ENCODE measurements at regions not wholly inside any gene's neighbourhood (a gene's known extent, or its start where the extent isn't known, plus 50 kb on each side); places are given as distances from the start of the nearest gene placed in this dataset.

GRCh38 chr14:26194816-26195215 lies 403.0 kb downstream of the NOVA1 start:
- TF ChIP-seq CTCF (conservative IDR thresholded peaks at IDR 0.05; ENCODE audit: low read depth, low read length): no peak
- no peak overlapping the region for H3K4me3 ChIP-seq (ENCODE audit: low read length)
- no peak for DNase-seq (ENCODE audit: low read depth)

GRCh38 chr14:26191671-26192070 lies 406.2 kb downstream of the NOVA1 start:
- no peak overlapping the region for H3K4me3 ChIP-seq (ENCODE audit: low read length)
- DNase-seq (ENCODE audit: low read depth): no peak
- TF ChIP-seq CTCF (conservative IDR thresholded peaks at IDR 0.05; ENCODE audit: low read depth, low read length): no peak

GRCh38 chr14:26191123-26191522 lies 406.7 kb downstream of the NOVA1 start:
- no peak for DNase-seq (ENCODE audit: low read depth)
- no peak overlapping the region for H3K4me3 ChIP-seq (ENCODE audit: low read length)
- peak; percentile 41 for TF ChIP-seq CTCF (conservative IDR thresholded peaks at IDR 0.05; ENCODE audit: low read depth, low read length)

DNA sequence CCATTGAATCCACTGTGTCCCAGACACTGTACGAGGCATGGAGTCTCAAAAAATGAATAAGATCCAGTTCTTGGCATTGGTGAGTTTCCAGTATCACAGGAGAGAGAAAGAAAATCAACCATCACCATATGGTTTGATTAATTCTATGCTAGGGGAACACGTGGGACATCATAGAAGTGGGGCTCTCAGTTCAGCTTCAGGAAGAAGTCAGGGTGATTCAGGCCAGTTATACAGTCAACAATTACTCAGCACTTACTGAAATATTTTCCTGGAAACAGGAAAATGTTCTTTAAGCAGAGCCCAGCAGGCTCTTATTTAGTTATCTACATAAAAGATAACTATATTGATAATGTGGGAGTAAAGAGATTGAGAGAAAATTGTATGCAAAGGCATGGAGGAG lies 407.2 kb downstream of the NOVA1 start:
- H3K4me3 ChIP-seq (ENCODE audit: low read length): no peak overlapping the region
- DNase-seq (ENCODE audit: low read depth): no peak
- TF ChIP-seq CTCF (conservative IDR thresholded peaks at IDR 0.05; ENCODE audit: low read depth, low read length): no peak

GRCh38 chr14:26187996-26188620 lies 409.7 kb downstream of the NOVA1 start:
- no peak for TF ChIP-seq CTCF (conservative IDR thresholded peaks at IDR 0.05; ENCODE audit: low read depth, low read length)
- no peak for DNase-seq (ENCODE audit: low read depth)
- no peak overlapping the region for H3K4me3 ChIP-seq (ENCODE audit: low read length)

DNA sequence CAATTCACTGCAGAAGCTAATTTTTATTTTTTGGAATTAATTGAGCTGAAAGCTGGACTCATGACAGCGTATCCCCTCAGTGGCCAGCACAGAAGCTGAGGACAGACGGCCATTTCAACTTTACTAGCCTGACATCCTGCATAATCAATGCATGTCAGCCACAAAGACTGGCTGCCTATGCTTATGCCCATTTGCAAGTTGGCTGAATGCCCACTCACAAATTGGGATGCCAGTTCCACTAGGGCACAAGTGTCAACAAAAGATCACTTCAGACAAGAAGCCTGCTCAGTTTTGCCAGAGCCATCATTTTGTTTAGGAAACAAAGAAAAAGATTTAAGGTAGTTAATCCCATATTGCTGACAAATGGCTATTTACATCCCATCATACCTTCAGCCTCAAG lies 417.6 kb downstream of the NOVA1 start:
- no peak overlapping the region for H3K4me3 ChIP-seq (ENCODE audit: low read length)
- no peak for DNase-seq (ENCODE audit: low read depth)
- no peak for TF ChIP-seq CTCF (conservative IDR thresholded peaks at IDR 0.05; ENCODE audit: low read depth, low read length)

GRCh38 chr14:26175658-26176057 lies 422.2 kb downstream of the NOVA1 start:
- no peak for DNase-seq (ENCODE audit: low read depth)
- TF ChIP-seq CTCF (conservative IDR thresholded peaks at IDR 0.05; ENCODE audit: low read depth, low read length): no peak
- no peak overlapping the region for H3K4me3 ChIP-seq (ENCODE audit: low read length)

Measured in retinal pigment epithelial cell (primary cell).